ENCODE measurements at regions not wholly inside any gene's neighbourhood (a gene's known extent, or its start where the extent isn't known, plus 50 kb on each side); places are given as distances from the start of the nearest gene placed in this dataset.

DNA sequence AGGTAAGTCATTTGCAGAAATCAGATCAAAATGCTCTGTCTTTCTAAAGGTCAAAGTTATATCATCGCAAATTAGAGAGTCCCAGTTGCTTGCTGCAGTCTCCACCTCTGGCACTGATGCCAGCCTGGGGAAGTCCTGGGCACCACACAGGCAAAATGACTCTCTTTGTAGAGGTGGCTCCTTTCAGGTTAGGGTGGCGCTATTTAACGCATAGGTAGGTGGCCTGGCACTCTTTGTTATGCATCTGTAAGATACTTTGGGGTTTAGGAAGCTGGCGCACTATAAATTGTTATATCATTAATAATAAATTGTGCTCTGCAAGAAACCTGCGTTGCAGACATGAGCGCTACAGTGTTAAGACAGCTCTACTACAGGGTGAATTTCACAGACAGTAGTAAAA lies 268.5 kb downstream of the ICOS start:
- no peak for TF ChIP-seq EZH2phosphoT487 (IDR thresholded peaks at IDR 0.05; ENCODE audit: low read length)
- TF ChIP-seq, protein P1, sequence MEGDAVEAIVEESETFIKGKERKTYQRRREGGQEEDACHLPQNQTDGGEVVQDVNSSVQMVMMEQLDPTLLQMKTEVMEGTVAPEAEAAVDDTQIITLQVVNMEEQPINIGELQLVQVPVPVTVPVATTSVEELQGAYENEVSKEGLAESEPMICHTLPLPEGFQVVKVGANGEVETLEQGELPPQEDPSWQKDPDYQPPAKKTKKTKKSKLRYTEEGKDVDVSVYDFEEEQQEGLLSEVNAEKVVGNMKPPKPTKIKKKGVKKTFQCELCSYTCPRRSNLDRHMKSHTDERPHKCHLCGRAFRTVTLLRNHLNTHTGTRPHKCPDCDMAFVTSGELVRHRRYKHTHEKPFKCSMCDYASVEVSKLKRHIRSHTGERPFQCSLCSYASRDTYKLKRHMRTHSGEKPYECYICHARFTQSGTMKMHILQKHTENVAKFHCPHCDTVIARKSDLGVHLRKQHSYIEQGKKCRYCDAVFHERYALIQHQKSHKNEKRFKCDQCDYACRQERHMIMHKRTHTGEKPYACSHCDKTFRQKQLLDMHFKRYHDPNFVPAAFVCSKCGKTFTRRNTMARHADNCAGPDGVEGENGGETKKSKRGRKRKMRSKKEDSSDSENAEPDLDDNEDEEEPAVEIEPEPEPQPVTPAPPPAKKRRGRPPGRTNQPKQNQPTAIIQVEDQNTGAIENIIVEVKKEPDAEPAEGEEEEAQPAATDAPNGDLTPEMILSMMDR (IDR thresholded peaks at IDR 0.05; ENCODE audit: low read length) = no peak
- no peak for TF ChIP-seq EZH2 (optimal IDR thresholded peaks at IDR 0.05; ENCODE audit: low read depth, low read length)
- H3K4me1 ChIP-seq (ENCODE audit: low read length) = no peaks in the 10 kb centered on the region
- DNase-seq = no peak
- H3K4me3 ChIP-seq (ENCODE audit: low read length) = no peak overlapping the region
- no peaks in the 10 kb centered on the region for H3F3A ChIP-seq (ENCODE audit: insufficient read depth, low read length)
- H3K27me3 ChIP-seq (replicated peaks; ENCODE audit: insufficient read depth, low read length) = no peaks in the 10 kb centered on the region
- no peak overlapping the region for H3K9ac ChIP-seq (ENCODE audit: low read length)
- H3K36me3 ChIP-seq (replicated peaks; ENCODE audit: insufficient read depth, low read length) = no peaks in the 10 kb centered on the region
- no peaks in the 10 kb centered on the region for H4K20me1 ChIP-seq (ENCODE audit: insufficient read depth, low read length)
- no peak overlapping the region for H3K4me2 ChIP-seq (ENCODE audit: low read depth, low read length)
- H3K9me2 ChIP-seq (replicated peaks; ENCODE audit: insufficient read depth, low read length) = no peaks in the 10 kb centered on the region
- no peaks in the 10 kb centered on the region for H3K9me3 ChIP-seq (replicated peaks; ENCODE audit: insufficient read depth, low read length)
- H3K27ac ChIP-seq (ENCODE audit: low read length) = no peak overlapping the region
- no peak overlapping the region for H2AFZ ChIP-seq (ENCODE audit: low read length)
- no peaks in the 10 kb centered on the region for H3K79me2 ChIP-seq (ENCODE audit: low read length)

GRCh38 chr2:204205538-204205937 lies 269.0 kb downstream of the ICOS start:
- Histone ChIP-seq H3K4me1 (ENCODE audit: low read length) (no peaks in the 10 kb centered on the region), H2AFZ (ENCODE audit: low read length) (no peak overlapping the region), H3K9ac (ENCODE audit: low read length) (no peak overlapping the region), H3K36me3 (replicated peaks; ENCODE audit: insufficient read depth, low read length) (no peaks in the 10 kb centered on the region), H4K20me1 (ENCODE audit: insufficient read depth, low read length) (no peaks in the 10 kb centered on the region), H3K9me2 (replicated peaks; ENCODE audit: insufficient read depth, low read length) (no peaks in the 10 kb centered on the region), H3K9me3 (replicated peaks; ENCODE audit: insufficient read depth, low read length) (no peaks in the 10 kb centered on the region), H3K27me3 (replicated peaks; ENCODE audit: insufficient read depth, low read length) (no peaks in the 10 kb centered on the region), H3F3A (ENCODE audit: insufficient read depth, low read length) (no peaks in the 10 kb centered on the region), H3K4me2 (ENCODE audit: low read depth, low read length) (no peak overlapping the region), H3K4me3 (ENCODE audit: low read length) (no peak overlapping the region), H3K79me2 (ENCODE audit: low read length) (no peaks in the 10 kb centered on the region), H3K27ac (ENCODE audit: low read length) (no peak overlapping the region)
- TF ChIP-seq EZH2 (optimal IDR thresholded peaks at IDR 0.05; ENCODE audit: low read depth, low read length) (no peak), EZH2phosphoT487 (IDR thresholded peaks at IDR 0.05; ENCODE audit: low read length) (no peak)
- TF ChIP-seq, protein P1 (IDR thresholded peaks at IDR 0.05; ENCODE audit: low read length) = no peak
- no peak for DNase-seq

DNA sequence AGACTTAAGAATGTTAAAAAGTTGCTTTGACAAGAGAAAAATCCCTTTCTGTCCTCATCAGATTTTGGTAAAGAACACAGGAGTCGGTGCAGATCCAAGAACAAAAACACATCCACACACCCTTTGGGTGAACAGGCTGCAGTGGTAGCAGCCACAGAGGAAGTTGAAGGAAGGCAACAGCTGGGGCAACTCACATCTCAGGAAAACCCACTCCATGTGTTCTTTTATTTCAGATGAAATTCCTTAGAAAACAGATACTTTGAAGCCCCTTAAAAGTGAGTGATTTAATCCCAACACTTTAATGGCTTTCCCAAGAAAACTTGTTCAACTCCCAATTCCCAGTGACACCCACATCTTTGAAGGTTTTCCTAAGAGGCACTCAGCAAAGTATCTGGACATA lies 271.3 kb downstream of the ICOS start:
- no peaks in the 10 kb centered on the region for H3K4me1 ChIP-seq (ENCODE audit: low read length)
- H3K9me3 ChIP-seq (replicated peaks; ENCODE audit: insufficient read depth, low read length) = no peaks in the 10 kb centered on the region
- H3K4me3 ChIP-seq (ENCODE audit: low read length) = no peak overlapping the region
- H3K4me2 ChIP-seq (ENCODE audit: low read depth, low read length) = no peak overlapping the region
- no peaks in the 10 kb centered on the region for H4K20me1 ChIP-seq (ENCODE audit: insufficient read depth, low read length)
- H3K27ac ChIP-seq (ENCODE audit: low read length) = no peak overlapping the region
- TF ChIP-seq EZH2phosphoT487 (IDR thresholded peaks at IDR 0.05; ENCODE audit: low read length) (no peak), EZH2 (optimal IDR thresholded peaks at IDR 0.05; ENCODE audit: low read depth, low read length) (no peak)
- TF ChIP-seq, protein P1 (IDR thresholded peaks at IDR 0.05; ENCODE audit: low read length) = no peak
- DNase-seq = no peak
- no peaks in the 10 kb centered on the region for H3F3A ChIP-seq (ENCODE audit: insufficient read depth, low read length)
- H3K36me3 ChIP-seq (replicated peaks; ENCODE audit: insufficient read depth, low read length) = no peaks in the 10 kb centered on the region
- H3K9ac ChIP-seq (ENCODE audit: low read length) = no peak overlapping the region
- no peaks in the 10 kb centered on the region for H3K9me2 ChIP-seq (replicated peaks; ENCODE audit: insufficient read depth, low read length)
- no peaks in the 10 kb centered on the region for H3K79me2 ChIP-seq (ENCODE audit: low read length)
- H2AFZ ChIP-seq (ENCODE audit: low read length) = no peak overlapping the region
- no peaks in the 10 kb centered on the region for H3K27me3 ChIP-seq (replicated peaks; ENCODE audit: insufficient read depth, low read length)
